Psoas muscle (tissue), 7 donors: ENCODE measurements at regions not wholly inside any gene's neighbourhood (a gene's known extent, or its start where the extent isn't known, plus 50 kb on each side); places are given as distances from the start of the nearest gene placed in this dataset.

Source experiments
- ATAC-seq, 4 donors: fragments of 200-7000 bp; cut with Tn5 transposase; one replicate each; pipeline ENCODE4 v1.9.1; 2020; ENCODE audit warnings: moderate library complexity in 3 of 4, mild to moderate bottlenecking in 2 of 4
- DNase-seq, 2 donors: peaks; one replicate each; pipeline ENCODE4 v3.0.0-alpha.2; 2020
- H3K27ac ChIP-seq: fragments of 200-600 bp; one replicate; pipeline ENCODE4 v1.8.0; 2022
- H3K27me3 ChIP-seq, 3 donors: fragments of 200-600 bp in 1 of 3; one replicate each; pipeline versions ENCODE4 v1.6.1 to v1.8.0; 2013 to 2022; ENCODE audit warnings: low read length in 2 of 3, mild to moderate bottlenecking in 2 of 3, moderate library complexity in 1 of 3; ENCODE audit not compliant: insufficient read depth in 3 of 3
- H3K36me3 ChIP-seq, 2 donors: fragments of 200-600 bp in 1 of 2; one replicate each; pipeline versions ENCODE4 v1.6.1 to v1.8.0; 2013 to 2022; ENCODE audit warnings: low read depth in 1 of 2, mild to moderate bottlenecking in 1 of 2, moderate library complexity in 1 of 2; ENCODE audit not compliant: insufficient read depth in 1 of 2
- H3K4me1 ChIP-seq: fragments of 200-600 bp; one replicate; pipeline ENCODE4 v1.8.0; 2022
- H3K4me3 ChIP-seq: fragments of 200-600 bp; one replicate; pipeline ENCODE4 v1.8.0; 2022; ENCODE audit warnings: mild to moderate bottlenecking
- H3K9me3 ChIP-seq: fragments of 200-600 bp; one replicate; pipeline ENCODE4 v1.8.0; 2022
- CTCF ChIP-seq: fragments of 200-600 bp; IDR thresholded peaks from one replicate; pipeline ENCODE4 v1.8.0; 2022; ENCODE audit warnings: antibody characterized with exemption
- WGBS, 3 donors: extraction: QIAGEN DNeasy Blood & Tissue Kit; methylation state at CpG; one replicate each; pipeline versions ENCODE4 v1.1.6 to v1.1.7; 2013; 5-methylcytosine and 5-hydroxymethylcytosine counted together
- intact Hi-C, 2 donors: fragments of 100-400 bp; cut with DNase I; formaldehyde crosslinking; loops; one replicate each; pipeline versions ENCODE4 v1.11.0 to v1.14.2; 2022
- donor health status: healthy with polysubstance abuse.
- donor health status: DM: no; HTN: no; CAD: no; lungs with moderate emphysema.
- donor health status: Bipolar disorder and iron deficiency.
- donor health status: healthy.
- donor health status: DM: yes; HTN: yes; CAD: no.
- donor health status: DM: no; HTN: no; CAD: no.
- donor health status: DM: yes; HTN: yes; CAD: no.

GRCh38 chr18:64318547-64318946 is 169.7 kb upstream of the LINC00305 start:
- H3K4me3 ChIP-seq, result no peak overlapping the region
- 87 to 91% (median 91%) methylated on average over 1 of the region's 1 CpG for WGBS, 3 donors
- no peak overlapping the region for H3K27ac ChIP-seq
- intact Hi-C loops, result no loop called here
- H3K36me3 ChIP-seq, result no peaks in the 10 kb centered on the region
- TF ChIP-seq CTCF, result no peak
- H3K4me1 ChIP-seq, result no peaks in the 10 kb centered on the region
- no peaks in the 10 kb centered on the region for H3K27me3 ChIP-seq
- ATAC-seq (no peak), DNase-seq (no peak)
- peaks cover 8% of the 10 kb centered on the region for H3K9me3 ChIP-seq

- WGBS, 3 donors, result 73 to 79% (median 76%) methylated on average over 4 of the region's 4 CpGs
- no peak for TF ChIP-seq CTCF
- Histone ChIP-seq H3K4me1 (no peaks in the 10 kb centered on the region), H3K4me3 (no peak overlapping the region), H3K36me3 (no peaks in the 10 kb centered on the region), H3K27ac (no peak overlapping the region), H3K27me3 (no peaks in the 10 kb centered on the region), H3K9me3 (peaks cover 8% of the 10 kb centered on the region)
- DNase-seq, result no peak
- ATAC-seq, result no peak
- intact Hi-C loops, result no loop called here
These were observed 163.0 kb upstream of the LINC00305 start for GRCh38 chr18:64311859-64312258.

GRCh38 chr18:64295839-64296238 is 147.0 kb upstream of the LINC00305 start:
- intact Hi-C loops, result no loop called here
- WGBS, 3 donors, result 91 to 93% (median 93%) methylated on average over 6 of the region's 6 CpGs

GRCh38 chr18:64294967-64295366 is 146.1 kb upstream of the LINC00305 start:
- TF ChIP-seq CTCF, result no peak
- Histone ChIP-seq H3K4me3 (no peak overlapping the region), H3K9me3 (no peaks in the 10 kb centered on the region), H3K27me3 (no peaks in the 10 kb centered on the region), H3K4me1 (no peaks in the 10 kb centered on the region), H3K36me3 (no peaks in the 10 kb centered on the region), H3K27ac (no peak overlapping the region)
- DNase-seq, result no peak
- ATAC-seq, result no peak
- intact Hi-C loops, result no loop called here
- WGBS, 3 donors, result 75 to 79% (median 77%) methylated on average over 4 of the region's 4 CpGs

More at GRCh38 chr18:64295839-64296238, 147.0 kb upstream of the LINC00305 start:
- H3K27ac ChIP-seq, result no peak overlapping the region
- no peak for DNase-seq
- no peak overlapping the region for H3K4me3 ChIP-seq
- no peaks in the 10 kb centered on the region for H3K36me3 ChIP-seq
- ATAC-seq, result no peak
- H3K9me3 ChIP-seq, result no peaks in the 10 kb centered on the region
- no peaks in the 10 kb centered on the region for H3K27me3 ChIP-seq
- H3K4me1 ChIP-seq, result no peaks in the 10 kb centered on the region
- no peak for TF ChIP-seq CTCF

GRCh38 chr18:64288432-64288831 is 139.5 kb upstream of the LINC00305 start:
- TF ChIP-seq CTCF, result no peak
- Histone ChIP-seq H3K4me3 (no peak overlapping the region), H3K27ac (no peak overlapping the region), H3K9me3 (no peaks in the 10 kb centered on the region), H3K27me3 (no peaks in the 10 kb centered on the region), H3K36me3 (no peaks in the 10 kb centered on the region), H3K4me1 (no peaks in the 10 kb centered on the region)
- ATAC-seq (no peak), DNase-seq (no peak)
- intact Hi-C loops, result no loop called here
- 72 to 81% (median 79%) methylated on average over 2 of the region's 2 CpGs for WGBS, 3 donors
